HG03558 (cell line): ENCODE measurements at regions not wholly inside any gene's neighbourhood (a gene's known extent, or its start where the extent isn't known, plus 50 kb on each side); places are given as distances from the start of the nearest gene placed in this dataset.

Source experiments
- ATAC-seq: cut with Tn5 transposase; IDR thresholded peaks from one replicate; pipeline ENCODE4 v1.9.1; 2021; ENCODE audit warnings: moderate number of reproducible peaks; ENCODE audit not compliant: unreplicated experiment; ENCODE audit errors: extremely low read depth

DNA sequence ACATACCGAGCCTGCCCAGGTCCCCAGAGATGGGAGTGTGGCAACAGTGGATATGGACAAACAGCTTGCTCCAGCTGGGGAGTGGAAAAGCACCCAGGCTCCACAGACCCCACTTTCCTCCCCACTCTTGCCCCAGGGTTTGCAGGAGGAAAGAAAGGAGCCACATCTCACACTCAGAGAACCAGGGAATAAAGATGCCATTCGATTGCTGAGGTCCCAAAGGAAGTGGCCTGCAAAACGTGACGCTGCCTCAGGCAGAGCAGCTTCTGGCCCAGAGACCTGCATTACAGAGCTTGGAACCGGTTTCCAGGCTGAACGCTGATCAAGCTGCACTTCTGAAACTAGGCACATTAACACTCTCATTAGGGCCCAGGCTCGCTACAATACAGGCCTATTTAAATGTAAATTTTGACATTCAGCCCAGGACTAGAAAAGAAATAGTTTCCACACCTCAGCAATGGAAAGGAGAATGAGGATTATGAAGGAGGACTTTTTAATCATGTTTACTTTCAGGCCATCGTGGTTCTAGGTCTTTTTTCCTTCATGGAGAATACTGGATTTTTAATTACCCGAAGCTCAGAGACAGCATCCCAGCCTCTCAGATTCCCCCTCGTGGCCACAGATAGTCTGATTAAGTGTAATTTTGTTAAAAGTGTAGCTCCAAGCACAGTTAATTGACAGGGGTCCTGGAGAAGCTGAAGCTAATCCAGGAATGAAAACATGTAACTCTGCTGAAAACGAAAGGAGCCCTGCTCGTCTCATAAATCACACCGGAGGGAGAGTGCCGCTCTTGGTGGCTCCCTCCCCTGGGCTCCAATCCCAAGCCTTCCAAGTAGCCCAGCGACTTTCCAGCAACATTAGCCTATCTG lies 221.3 kb upstream of the RAB6C start:
- no peak for ATAC-seq

DNA sequence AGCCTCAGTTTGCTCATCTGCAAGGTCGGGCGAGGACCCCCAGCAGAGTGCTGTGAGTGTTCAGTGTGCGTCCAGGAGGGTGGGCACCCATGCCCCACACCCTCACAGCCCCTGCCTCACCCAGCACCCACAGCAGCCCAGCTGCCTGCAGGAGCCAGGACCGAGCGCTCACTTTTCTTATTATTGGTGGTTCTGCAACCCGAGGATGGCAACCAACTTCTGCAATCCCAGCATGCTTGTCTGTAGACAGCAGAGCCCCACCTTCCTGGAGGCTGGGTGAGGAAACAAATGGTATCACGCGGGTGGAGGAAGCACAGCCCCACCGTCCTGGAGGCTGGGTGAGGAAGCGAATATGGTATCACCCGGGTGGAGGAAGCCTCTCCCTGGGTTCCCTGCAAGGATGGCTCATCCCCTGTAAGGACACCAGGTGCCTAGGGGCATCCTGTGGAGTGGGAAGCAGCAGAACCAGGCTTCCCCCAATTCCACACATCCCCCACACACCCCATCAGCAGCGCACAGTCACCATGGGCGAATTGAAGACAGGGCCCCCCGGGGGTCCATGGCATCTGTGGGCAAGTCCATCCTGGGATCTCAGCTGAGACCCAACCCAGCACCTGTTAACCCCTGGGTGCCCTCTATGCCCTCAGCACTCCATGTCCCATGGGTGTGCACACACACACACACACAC lies 220.5 kb upstream of the RAB6C start:
- ATAC-seq = no peak

DNA sequence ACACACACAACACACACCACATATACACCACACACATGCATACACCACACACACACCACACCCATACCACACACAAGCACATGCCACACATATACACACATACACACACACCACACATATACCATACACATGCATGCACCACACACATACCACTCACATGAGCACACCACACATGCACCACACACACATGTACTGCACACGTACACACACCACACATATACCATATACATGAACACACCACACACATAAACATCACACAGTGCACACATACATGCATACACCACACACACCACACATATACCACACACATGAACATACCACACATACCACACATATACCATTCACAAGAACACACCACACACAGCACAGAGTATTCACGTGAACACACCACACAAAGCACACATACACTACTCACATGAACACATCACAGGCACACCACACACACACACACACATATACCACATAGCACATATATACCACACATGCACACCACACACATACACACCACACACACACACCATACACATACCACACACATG lies 219.9 kb upstream of the RAB6C start:
- ATAC-seq = no peak

- no peak for ATAC-seq
These were observed 218.8 kb upstream of the RAB6C start for GRCh38 chr2:129760669-129761068.

DNA sequence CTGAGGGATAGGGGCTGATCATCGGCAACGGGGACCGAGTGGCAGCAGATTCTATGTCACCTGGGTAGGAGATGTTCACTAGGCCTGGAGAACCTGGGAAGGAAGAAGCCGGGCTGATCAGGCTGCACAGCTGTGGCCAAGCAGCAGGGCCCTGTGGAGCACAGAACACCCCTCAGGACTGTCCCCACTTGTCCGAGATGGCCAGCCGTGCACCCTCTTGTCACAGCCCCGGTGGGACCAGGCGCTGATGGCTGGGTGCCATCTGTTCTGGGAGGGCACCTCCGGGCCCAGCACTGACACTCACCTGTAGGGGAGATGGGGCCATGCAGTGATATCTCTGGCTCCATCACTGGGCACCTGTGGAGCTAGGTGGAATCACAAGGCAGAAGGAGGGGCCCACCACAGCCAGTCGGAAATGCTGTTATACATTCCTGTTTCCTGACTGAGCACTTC lies 217.9 kb upstream of the RAB6C start:
- no peak for ATAC-seq

DNA sequence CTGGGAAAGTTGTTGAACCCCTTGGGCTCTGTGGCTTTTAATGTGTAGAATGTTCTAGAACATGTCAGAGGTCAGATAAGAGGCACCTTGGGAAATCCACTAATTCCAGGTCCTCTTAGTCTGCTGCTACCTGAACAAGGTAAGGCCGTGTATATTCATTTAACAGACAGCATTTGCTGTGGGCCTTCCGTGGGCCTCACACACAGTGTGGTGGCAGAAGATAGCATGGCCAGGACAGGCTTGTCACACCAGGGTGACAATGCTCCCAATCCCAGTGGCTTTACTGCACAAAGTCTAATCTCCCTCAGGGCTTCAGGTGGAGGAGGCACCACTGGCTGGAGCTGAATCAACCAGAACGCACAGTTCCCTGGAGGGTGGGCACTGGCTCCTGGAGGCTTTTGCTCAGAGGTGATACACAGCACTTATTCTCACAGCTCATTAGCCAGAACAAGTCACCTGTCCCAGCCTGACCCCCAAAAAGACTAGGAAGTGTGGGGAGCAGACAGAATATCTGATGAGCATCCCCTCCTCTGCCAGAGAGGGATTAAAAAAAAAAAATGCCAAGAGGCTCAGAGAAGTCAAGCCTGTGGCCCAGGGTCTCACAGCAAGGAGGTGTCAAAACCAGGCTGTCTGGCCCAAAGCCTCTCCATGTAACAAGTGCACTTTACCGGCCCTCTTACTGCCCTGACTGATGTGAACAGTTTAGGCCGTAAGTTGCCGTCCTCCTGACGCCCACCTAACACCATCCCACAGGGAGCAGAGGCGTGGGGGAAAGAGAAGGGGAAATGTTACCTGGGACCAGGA lies 216.9 kb upstream of the RAB6C start:
- no peak for ATAC-seq

DNA sequence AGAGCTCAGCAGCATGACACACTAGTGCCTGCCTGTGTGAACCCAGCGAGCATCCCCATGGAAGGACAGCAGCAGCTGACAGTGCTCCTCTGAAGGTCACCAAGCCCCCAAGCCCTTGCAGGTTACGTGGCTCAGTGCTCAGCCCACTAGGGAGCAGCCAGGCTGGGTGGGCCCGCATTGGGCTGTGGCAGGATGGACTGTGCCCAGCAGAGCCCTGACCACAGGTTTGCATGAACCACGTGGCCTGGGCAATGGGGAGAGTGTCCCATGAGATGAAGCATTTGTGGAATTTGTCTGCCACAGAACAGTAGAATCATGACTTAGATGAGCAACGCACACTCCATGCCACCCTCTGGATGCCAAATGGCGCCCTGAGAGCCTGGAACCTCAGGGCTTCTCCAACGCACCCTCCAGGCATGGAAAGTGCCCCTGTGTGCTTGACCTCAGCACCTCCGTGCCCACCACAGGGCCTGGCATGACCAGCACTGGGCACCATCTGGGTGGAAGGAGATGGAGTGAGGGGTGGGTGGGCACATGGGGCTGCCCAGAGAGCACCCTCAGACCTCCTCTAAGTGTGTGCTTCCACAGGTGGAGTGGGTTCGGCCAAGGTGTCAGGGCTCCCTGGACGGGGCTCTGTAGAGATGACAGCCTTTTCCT lies 216.1 kb upstream of the RAB6C start:
- ATAC-seq = no peak

DNA sequence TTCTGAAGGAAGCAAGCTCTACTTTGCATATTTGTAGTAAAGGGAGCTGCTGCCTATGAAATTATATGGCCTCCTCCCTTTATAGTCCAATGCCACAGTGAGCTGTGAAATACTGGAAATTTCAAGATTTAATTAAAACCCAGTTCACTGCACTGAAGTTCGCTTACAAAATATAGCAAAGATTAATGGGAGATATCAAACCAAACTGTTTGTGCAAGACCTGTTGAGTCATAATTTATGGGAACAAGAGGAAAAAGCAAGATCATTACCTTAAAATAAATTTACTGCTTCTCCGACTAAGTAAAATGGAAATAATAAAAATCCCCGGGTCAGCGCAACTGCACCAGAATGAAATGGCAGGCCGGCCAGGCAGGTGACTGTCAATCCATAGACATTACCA lies 215.5 kb upstream of the RAB6C start:
- ATAC-seq = no peak

GRCh38 chr2:129764376-129765325 lies 214.8 kb upstream of the RAB6C start:
- no peak for ATAC-seq

DNA sequence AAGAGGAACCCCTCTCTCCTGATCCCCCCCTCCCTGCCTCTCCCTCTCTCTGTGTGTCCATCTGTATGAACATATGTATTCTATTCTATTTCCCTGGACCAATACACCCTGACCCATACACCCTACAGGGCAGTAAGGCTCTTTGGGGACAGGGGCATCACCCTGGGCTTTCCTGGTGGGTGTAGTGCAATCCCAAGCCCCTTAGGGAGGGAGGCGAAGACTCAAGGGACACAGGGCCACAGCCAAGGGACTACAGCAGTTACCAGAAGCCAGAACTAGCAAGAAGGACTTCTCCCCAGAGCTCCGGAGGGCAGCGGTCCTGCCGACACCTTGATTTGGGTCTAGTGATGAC lies 214.2 kb upstream of the RAB6C start:
- no peak for ATAC-seq

DNA sequence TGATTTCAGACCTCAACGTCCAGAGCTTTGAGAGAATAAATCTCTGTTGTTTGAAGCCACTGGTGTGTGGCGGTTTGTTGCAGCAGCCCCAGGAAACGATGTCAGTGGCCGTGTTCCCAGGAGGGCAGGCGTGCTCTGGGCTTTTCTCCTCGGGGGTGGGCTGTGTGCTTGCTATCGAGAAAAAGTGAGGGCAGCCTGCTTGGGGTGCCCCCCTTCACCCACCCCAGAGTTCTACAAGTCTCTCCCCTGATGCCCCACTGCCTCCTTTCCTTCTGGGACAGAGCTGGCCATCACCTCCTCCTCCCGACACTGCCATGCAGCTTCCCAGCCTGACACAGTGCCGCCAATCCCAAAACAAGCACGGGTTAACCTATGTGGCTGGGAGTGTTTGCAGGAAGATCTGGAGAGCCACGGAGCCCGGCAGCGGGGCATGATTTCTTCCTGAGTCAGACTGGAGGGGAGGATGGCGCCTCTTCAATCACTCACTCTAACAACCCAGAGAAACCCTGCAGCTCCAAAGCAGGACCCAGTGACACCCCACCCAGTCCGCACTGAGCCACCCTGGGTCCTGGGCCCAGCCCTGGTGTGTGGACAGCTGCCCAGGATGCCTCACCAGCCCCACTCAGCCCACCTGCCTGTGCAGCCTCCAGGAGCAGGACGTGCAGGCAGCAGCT lies 213.7 kb upstream of the RAB6C start:
- ATAC-seq = no peak

DNA sequence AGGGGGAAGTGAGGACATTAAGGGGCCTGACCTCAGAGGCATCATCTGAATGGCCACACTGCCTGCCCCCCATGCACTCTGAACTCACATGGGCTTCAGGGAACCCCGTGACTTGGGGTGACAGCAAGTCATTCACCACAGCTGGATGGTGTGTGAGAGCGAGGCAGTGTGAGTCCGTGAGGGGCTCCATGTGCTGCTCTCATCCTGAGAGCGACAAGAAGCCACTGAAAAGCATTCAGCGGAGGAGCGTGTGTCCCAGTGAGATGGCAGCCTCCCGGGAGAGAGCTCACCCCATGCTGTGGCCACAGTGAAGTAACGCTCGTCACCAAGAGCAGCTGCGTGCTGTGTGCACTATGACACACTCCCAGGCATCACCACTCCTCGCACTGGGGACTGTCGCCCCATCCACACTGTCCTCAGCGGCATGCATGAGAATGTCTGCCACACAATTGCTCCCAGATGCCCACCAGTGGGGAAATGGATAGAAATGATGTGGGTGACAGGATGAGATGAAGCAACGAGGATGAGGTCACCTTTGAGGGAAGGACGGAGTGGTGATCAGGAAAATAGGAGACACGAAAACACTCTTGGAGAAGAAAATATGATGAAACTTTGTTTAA lies 213.0 kb upstream of the RAB6C start:
- ATAC-seq = no peak

DNA sequence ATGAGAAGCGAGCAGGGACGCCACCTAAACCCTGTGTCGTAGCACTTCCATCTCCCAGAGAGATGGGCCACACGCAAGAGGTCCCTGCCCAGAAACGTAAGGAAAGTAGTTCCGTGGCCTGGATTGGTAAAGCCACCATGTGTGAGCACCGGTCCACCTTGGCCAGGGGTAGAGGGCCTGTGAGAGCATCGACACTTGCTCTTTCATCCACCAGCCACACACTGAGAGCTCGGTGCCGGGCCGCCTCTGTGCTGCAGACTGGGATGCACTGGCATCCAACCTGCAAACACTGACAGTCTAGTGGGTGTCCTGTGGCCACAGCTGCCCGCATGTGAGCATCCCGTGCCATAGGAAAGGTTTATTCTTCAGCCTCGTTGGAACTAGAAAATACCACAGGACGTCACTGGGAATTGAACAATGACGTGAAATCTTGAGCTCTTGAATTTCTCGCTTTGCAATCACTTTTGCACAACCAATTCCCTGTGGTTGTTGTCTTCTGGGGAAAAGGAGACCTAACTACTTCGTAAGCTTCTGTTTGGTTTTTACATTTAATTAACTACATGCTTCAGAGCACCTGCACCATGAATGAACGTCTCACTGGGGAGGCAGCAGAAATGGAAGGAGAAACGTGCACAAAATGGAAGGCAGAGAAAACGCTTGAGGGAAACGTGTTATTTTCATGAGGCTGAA lies 212.0 kb upstream of the RAB6C start:
- no peak for ATAC-seq

- no peak for ATAC-seq
These were observed 211.5 kb upstream of the RAB6C start for GRCh38 chr2:129768036-129768386.

- no peak for ATAC-seq
These were observed 210.8 kb upstream of the RAB6C start for GRCh38 chr2:129768485-129769184.

GRCh38 chr2:129769185-129769991 lies 210.1 kb upstream of the RAB6C start:
- no peak for ATAC-seq
